MM.1S (cell line): ENCODE measurements at regions not wholly inside any gene's neighbourhood (a gene's known extent, or its start where the extent isn't known, plus 50 kb on each side); places are given as distances from the start of the nearest gene placed in this dataset.

ENCODE experiments used
- EZH2 ChIP-seq: fragments of 300-600 bp; sonication (generic); optimal IDR thresholded peaks from 2 replicates; pipeline ENCODE3; 2017; ENCODE audit warnings: low read depth, mild to moderate bottlenecking, antibody characterized with exemption, low read length, mixed read lengths
- EZH2phosphoT487 ChIP-seq: fragments of 300-600 bp; sonication (generic); IDR thresholded peaks from 2 replicates; pipeline ENCODE4 v1.6.1; 2018; ENCODE audit warnings: antibody characterized with exemption, low read length
- TF ChIP-seq, protein P1 (sequence below): fragments of 300-600 bp; sonication (generic); IDR thresholded peaks from 2 replicates; pipeline ENCODE4 v1.5.1; 2016; ENCODE audit warnings: antibody characterized with exemption, low read length, mixed read lengths

DNA sequence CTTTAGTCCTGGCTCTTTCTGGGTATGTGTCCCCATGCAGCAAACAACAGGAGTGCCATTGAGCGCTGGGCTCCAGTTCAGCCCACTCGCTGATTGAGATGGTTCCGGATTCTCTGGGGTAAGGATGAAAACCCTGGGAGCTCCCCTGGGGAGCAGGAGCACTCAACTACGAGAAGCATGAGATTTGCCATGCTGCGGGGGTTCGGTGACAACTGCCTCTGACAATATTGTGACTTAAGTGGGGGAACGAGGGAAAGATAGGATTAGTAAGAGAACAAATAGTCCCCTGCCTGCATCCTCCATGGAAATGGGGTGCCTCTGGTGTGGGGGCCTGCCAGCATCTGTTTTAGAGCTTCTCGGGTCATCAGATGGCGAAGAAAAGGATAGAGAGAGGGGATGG is 123.6 kb upstream of the IPO9 start:
- TF ChIP-seq, protein P1, sequence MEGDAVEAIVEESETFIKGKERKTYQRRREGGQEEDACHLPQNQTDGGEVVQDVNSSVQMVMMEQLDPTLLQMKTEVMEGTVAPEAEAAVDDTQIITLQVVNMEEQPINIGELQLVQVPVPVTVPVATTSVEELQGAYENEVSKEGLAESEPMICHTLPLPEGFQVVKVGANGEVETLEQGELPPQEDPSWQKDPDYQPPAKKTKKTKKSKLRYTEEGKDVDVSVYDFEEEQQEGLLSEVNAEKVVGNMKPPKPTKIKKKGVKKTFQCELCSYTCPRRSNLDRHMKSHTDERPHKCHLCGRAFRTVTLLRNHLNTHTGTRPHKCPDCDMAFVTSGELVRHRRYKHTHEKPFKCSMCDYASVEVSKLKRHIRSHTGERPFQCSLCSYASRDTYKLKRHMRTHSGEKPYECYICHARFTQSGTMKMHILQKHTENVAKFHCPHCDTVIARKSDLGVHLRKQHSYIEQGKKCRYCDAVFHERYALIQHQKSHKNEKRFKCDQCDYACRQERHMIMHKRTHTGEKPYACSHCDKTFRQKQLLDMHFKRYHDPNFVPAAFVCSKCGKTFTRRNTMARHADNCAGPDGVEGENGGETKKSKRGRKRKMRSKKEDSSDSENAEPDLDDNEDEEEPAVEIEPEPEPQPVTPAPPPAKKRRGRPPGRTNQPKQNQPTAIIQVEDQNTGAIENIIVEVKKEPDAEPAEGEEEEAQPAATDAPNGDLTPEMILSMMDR: no peak
- TF ChIP-seq EZH2 (no peak), EZH2phosphoT487 (no peak)
